ENCODE measurements at regions not wholly inside any gene's neighbourhood (a gene's known extent, or its start where the extent isn't known, plus 50 kb on each side); places are given as distances from the start of the nearest gene placed in this dataset.
A peak's percentile ranks its signal among the peaks of the same experiment; 100 is the strongest.

GRCh38 chr6:74937936-74938335 lies 267.9 kb downstream of the COL12A1 start:
- H3K4me3 ChIP-seq, result no peak overlapping the region
- Mint-ChIP-seq H3K4me1 (no peaks in the 10 kb centered on the region), H3K9me3 (no peaks in the 10 kb centered on the region), H3K27me3 (ENCODE audit: insufficient read depth, low read depth, poor library complexity) (no peaks in the 10 kb centered on the region), H3K4me3 (no peak overlapping the region), H3K36me3 (ENCODE audit: low read depth) (no peaks in the 10 kb centered on the region), H3K27ac (no peak overlapping the region)
- H3K4me2 ChIP-seq, result no peak overlapping the region
- H3K36me3 ChIP-seq (ENCODE audit: insufficient read depth), result no peaks in the 10 kb centered on the region
- no peaks in the 10 kb centered on the region for H3K27me3 ChIP-seq (ENCODE audit: insufficient read depth)
- no peaks in the 10 kb centered on the region for H3F3A ChIP-seq (replicated peaks; ENCODE audit: low read depth)
- no peaks in the 10 kb centered on the region for H3K4me1 ChIP-seq (ENCODE audit: insufficient read depth)
- no peak for ATAC-seq
- H3K9me2 ChIP-seq (ENCODE audit: insufficient read depth), result peaks cover 3% of the 10 kb centered on the region; the same call in 1 of the 2 replicates
- no peak for TF ChIP-seq CREB1 (CRISPR knock-in tag; IDR thresholded peaks at IDR 0.05; ENCODE audit: low read depth)
- no peak for TF ChIP-seq CTCF (conservative IDR thresholded peaks at IDR 0.05; ENCODE audit: low read depth in 2 of 2)
- H3K79me2 ChIP-seq (replicated peaks; ENCODE audit: insufficient read depth), result no peaks in the 10 kb centered on the region
- H3K27ac ChIP-seq (ENCODE audit: low read depth), result no peak overlapping the region
- no peak overlapping the region for H2AFZ ChIP-seq
- DNase-seq (ENCODE audit: low spot score), result no peak
- no peaks in the 10 kb centered on the region for H4K20me1 ChIP-seq (replicated peaks; ENCODE audit: insufficient read depth)

- Histone ChIP-seq H3F3A (replicated peaks; ENCODE audit: low read depth) (no peaks in the 10 kb centered on the region), H3K4me1 (ENCODE audit: insufficient read depth) (peaks cover 7% of the 10 kb centered on the region; the same call in 1 of the 2 replicates), H4K20me1 (replicated peaks; ENCODE audit: insufficient read depth) (no peaks in the 10 kb centered on the region), H3K27ac (ENCODE audit: low read depth) (no peak overlapping the region), H3K36me3 (ENCODE audit: insufficient read depth) (no peaks in the 10 kb centered on the region), H3K9me2 (ENCODE audit: insufficient read depth) (peaks cover 3% of the 10 kb centered on the region; the same call in 1 of the 2 replicates), H3K27me3 (ENCODE audit: insufficient read depth) (no peaks in the 10 kb centered on the region), H3K4me3 (no peak overlapping the region), H3K4me2 (no peak overlapping the region), H2AFZ (no peak overlapping the region), H3K79me2 (replicated peaks; ENCODE audit: insufficient read depth) (no peaks in the 10 kb centered on the region)
- Mint-ChIP-seq H3K9me3 (no peaks in the 10 kb centered on the region), H3K36me3 (ENCODE audit: low read depth) (no peaks in the 10 kb centered on the region), H3K27me3 (ENCODE audit: insufficient read depth, low read depth, poor library complexity) (no peaks in the 10 kb centered on the region), H3K4me1 (peaks cover 6% of the 10 kb centered on the region; the same call in 2 of the 3 replicates), H3K27ac (0 out of 2 replicates have a peak overlapping the region, but pooled peaks have one; percentile 2), H3K4me3 (no peak overlapping the region)
- ATAC-seq (no peak), DNase-seq (ENCODE audit: low spot score) (no peak)
- TF ChIP-seq REST (IDR thresholded peaks at IDR 0.05; ENCODE audit: unreplicated experiment) (no peak), CREB1 (CRISPR knock-in tag; IDR thresholded peaks at IDR 0.05; ENCODE audit: low read depth) (no peak), ETS1 (IDR thresholded peaks at IDR 0.05) (no peak)
Observed at GRCh38 chr6:74936886-74937285, 269.0 kb downstream of the COL12A1 start.

All from GM23338 (cell line).